Hippocampal formation (tissue), 2 donors: ENCODE measurements at regions not wholly inside any gene's neighbourhood (a gene's known extent, or its start where the extent isn't known, plus 50 kb on each side); places are given as distances from the start of the nearest gene placed in this dataset.

Source experiments
- DNase-seq, 2 donors: peaks; one replicate each; lab custom pipeline; 2025; lab: John Stamatoyannopoulos, UW

DNA sequence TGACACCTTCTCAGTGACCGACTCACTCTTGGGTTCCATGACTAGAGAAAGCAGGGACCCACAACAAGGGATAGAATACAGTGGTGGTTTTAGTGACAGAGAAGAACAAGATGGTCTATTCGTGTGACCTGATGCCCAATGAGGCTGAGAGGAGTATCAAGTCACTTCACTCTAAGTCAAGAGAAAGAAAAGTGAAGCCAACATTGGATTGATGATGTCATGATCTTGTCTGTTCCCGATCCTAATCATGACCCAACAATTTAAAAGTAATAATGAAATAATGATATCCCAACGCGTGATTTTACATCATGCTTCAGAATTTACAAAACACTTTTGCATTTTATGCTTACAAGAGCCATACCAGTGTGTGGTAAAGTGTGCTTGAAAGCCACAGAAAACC is 155.6 kb upstream of the POU3F3 start:
- DNase-seq, result no peak

DNA sequence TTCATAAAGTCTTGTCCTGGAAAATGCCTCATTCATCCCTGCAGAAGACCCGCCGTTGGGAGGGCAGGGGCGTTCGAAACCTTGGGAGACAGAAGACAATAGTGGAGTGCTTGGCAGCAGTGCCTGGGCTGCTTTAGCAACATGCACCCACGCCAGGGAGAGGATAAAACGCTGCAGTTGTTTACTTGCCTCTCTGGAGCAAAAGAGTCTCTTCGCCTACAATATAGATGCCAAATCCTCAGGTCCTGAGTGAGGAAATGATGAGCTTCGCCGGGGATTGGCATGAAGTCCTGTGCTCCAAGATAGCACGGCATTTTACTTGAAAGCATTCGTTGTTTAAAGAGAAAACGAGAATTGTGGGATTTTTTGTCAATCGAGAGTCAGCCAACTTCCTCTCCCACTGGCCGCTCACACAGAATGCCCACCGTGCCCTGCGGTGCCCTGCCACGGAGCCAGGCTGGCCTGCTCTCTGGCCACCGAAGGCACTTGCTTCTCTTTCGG is 152.5 kb upstream of the POU3F3 start:
- DNase-seq, result peak; percentile 42 to 54

DNA sequence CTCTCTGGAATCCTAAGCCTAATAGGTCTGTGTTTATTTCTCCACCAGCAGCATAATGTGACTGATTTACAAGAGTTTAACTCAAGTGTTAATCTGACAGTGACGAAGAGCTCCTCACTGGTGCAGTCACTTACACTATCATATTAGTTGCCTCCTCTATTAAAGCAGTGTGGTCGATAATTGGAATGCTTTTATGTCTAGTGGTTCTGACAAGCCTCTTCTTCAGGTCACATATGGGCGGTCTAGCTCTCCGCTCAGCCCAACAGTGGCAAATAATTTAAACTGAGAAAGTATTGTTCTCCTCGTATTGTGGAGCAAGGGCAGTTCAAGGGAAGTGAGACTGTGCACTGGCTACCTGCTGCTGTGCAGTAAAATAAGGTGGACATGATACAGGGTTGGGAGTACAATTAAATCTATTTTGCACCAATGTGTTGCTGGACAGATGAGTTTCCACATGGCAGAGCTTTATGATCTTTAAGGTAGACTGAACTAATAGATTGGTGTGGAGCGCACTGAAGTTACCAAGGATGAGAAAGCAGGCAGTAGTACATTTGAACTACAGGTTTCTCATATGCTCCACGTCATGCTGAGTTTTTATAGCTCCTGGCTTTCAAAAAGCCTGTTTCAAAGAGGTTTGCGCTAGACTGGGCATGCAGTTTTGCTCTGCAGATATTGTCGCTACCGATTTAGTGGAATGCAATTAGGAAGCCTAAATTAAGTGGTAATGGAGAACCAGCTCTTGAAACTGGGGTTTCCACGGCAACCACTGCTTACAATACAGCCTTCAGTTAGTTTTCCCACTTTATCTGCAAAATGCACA is 151.7 kb upstream of the POU3F3 start:
- DNase-seq, result peak in 1 of 2 donors; percentile 68

DNA sequence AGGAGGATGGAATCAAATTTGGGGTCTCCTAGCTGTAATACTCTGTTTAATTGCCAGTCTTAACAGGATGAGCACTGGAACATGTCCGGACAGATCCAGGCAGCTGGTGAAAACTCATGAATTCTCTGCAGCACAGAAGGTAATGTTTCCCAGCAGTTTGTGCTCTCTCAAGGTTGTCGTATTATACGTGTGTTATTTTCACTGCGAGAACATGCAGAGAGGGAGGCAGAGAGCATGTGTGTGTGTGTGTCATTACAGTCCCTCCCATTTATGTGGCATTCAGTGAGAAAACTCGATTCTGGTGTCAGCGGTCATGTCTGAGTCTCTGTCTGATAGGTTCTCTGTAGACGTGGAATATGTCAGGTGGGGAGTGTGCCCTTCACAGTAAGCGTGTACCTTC is 150.2 kb upstream of the POU3F3 start:
- no peak for DNase-seq

DNA sequence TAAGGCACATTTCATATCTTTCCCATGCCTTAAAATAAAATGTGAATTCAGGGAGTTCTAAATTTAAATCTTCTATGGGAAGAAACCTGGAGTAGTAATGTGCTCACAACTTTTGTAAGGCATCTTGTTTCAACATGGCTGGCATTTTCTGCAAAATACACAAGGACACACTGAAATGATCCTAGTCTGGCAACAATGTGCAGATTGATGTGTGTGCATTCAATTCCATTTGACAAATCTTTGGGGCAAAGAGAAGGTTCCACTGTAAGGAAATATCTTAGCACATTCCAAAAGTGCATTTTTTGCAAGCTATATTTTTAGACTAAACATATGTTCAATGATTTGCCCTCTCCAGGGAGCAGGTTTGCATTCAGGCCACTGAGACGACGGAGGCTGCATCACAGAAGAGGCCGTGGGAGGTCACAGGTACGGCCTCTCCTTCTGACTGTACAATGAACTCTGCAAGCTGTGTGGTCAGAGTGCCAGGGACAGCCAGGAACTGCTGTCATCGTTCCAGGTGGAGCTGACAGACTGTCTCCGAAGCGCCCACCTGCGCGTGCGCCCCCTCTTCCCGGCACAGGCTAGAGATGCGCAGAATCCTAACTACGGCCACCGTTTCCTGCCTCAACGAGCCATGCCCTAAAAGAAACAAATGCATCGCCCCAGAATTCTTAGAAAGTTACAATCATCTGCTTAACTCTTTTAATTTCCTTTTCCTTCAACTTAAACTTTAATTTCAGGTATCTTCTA is 149.2 kb upstream of the POU3F3 start:
- no peak for DNase-seq

DNA sequence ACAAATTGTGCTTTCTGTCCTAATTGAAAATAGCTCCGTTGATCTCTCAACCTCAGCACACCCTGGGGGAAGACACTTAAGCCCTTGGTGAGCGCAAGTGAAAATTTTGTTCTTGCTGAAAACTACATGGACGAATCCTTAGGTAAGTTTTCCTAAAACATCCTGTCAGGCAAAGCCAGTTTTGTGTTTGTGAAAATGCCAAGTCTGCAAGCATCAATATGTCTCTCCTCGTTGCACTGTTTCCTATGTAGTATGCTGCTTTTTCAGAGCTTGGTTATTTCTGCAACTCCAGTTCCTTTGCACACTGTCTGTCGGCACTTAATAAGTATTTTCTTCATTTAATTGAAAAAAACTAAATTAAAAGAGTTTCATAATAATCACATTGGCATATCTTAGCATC is 146.9 kb upstream of the POU3F3 start:
- DNase-seq, result no peak

DNA sequence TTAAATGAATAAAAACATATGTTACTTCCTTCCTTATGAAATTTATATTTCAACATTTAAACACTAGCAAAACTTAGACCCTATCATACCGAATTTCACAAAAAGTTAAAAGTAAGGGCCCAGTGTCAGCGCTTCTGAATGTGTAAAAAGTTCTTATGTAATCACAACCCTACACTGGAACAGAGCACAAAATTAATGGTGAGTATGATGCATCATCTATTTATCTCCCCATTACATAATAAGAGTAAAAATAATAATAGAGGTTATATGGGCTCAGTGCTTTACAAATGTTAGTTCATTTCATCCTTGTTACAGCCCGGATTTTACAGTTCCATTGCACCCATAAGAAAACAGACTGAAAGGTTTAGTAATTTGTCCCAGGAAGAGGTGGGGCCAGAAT is 144.9 kb upstream of the POU3F3 start:
- no peak for DNase-seq

DNA sequence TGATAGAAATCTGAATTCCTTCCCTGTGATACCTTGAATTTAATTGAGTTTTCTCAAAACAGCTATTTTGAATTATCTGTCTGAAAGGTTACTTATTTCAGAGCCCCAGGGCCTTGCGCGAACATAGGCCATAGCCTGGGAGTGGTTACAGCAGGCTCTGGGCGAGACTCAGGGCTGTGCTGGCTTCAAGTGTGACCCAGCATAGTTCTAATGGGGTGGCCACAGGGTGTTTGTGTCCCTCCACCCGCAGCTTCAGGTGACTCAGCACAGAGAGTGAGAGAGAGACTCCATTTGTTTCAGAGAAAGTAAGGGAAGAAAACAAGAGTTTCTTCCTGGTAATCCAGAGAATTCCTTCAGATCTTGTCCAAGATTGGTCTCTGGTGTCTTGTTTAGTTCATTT is 137.9 kb upstream of the POU3F3 start:
- no peak for DNase-seq

DNA sequence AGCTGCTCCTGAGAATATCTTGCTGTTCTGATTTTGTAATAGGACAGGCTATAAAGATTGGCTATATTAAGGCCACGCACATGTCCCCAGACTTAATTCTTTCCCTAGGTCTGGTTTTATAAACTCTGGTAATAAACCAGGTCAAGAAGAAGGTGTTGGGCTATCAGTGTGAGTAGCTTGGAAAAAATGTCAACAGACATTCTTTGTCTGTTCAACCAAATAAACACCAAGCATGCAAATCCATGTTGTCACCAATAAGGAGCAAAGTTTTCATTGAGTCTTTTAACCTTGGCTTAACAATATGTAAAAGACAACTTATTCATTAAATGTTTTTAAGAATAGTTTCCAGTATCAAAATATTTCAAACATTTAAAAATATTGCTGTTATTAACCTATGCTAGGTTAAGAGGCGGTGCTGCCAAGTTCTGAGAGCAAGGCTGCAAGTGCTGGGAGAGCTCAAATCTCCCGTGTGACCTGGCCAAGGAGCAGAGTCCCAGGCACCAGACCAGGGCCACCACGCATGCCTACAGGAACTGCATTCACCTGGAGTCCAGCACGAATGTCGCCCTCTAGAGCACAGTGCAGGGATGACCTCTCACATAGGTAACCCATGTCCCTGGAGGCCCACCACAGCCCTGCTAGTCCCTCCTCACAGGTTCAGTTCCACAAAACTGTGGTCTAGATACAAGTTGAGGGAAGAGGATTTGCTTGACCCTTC is 120.5 kb upstream of the POU3F3 start:
- DNase-seq, result no peak

DNA sequence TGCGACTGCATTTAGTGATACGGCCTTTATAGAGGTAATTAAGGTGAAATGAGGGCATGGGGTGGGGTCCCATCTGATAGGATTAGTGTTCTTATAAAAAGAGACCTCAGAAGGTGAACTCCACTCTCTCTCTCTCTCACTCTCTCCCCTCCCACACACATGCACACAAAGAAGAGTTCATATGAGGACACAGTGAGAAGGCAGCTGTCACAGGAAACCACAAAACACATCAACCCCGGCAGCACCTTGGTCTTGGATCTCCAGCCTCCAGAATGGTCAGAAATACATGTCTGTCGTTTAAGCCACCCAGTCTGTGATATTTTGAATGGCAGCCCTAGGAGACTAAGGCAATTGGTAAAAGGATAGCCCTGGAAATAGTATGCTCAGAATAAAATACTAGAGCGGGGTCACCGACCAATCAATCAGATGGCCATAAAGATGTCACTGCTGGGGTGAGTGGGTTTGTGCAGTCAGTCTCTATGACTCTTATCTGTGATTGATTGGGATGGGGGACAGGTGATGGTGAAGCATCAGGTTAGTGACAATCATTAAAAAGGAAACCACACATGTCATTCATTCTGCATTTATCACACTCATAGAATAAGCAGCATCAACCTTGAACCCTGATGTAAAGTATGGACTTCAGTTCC is 118.9 kb upstream of the POU3F3 start:
- no peak for DNase-seq

DNA sequence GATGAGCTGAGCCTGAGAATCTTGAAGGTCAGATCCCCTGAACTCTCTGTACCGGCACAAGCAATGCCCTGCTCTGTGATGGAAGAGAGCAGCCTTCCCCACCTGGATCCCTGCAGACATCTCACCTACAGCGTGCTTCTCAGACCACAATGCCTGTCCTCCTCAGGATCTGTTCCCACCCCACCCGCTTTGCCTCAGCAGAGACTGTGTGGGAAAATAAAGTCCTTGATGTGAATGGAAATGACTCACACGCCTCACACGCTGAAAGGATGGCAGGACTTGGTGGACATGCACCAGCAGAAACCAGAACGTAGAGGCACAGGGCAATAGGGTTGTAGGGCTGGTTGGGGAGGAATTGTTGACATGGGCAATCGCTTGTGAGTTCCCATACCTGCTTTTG is 117.9 kb upstream of the POU3F3 start:
- no peak for DNase-seq

DNA sequence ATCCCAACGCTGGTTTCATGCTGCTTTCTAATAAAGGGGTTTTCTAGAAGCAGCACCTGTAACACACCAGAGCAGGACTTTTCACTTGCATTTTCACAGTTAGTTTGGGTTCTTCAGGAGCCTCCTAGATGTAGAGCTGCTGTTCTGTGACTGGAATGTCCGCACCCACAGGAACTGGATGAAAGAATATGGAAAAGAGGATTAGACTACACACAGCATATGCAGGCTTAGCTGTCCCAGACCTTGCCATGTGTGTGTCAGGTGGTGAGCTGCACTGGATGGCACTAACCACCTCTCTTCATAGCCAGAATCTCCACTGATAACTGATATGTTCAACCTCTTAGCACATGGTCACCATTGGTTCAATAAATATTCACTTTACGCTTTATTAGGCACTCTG is 112.1 kb upstream of the POU3F3 start:
- no peak for DNase-seq

DNA sequence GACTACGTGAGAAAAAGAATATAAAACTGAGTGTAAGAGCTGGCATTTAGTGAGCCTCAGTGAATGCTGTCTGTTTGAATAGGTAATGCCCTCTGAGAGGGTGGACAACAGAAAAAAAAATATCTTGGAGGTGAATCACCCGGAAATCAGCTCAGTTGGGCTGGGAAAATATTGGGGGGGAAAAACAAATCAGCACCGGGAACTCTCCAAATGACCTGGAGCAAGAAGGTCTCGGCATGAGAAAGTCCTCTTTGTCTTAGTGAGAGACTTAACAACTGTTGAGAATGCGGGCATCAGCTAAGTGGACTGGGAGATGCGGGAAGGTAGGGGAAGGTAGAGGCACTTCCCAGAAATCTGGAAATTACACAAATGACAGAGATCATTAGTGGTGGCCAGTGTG is 109.4 kb upstream of the POU3F3 start:
- DNase-seq, result no peak

DNA sequence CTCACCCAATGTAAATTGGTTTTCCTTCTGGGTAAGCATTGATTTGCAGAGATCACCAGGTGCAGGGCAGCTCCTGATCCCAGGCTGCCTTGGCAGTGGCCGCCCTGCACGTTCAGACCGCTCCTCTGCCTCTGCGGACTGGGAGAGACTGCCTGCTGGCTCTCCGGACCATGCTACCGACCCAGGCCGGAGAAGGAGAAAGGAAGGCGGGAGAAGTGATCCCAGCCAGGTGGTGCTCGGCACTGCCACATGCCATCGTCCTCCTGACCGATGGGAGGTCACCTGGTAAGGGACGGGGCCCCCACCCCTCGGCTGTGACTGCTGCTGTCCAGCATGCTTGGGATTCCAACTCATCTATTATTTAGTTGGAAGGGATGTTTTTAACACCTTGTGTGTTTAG is 108.1 kb upstream of the POU3F3 start:
- no peak for DNase-seq

DNA sequence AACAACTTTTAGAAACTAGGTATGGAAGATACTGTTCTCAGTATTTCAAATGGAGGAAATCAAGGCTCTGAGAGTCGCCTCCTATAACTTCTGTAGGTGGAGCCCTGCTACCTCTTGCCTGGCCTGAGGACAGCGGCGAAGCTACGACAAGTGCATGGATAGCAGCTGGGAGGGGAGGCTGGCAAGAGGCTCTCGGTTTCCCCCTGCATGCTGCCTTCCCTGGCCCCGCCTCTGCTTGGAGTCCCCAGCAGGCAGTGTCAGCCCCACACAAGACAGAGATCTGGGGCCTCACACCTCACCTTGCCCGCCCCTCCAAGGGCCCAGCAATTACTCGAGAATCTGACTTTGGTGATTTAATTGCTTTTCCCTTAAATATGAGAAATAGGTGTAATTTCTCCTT is 107.6 kb upstream of the POU3F3 start:
- DNase-seq, result no peak

DNA sequence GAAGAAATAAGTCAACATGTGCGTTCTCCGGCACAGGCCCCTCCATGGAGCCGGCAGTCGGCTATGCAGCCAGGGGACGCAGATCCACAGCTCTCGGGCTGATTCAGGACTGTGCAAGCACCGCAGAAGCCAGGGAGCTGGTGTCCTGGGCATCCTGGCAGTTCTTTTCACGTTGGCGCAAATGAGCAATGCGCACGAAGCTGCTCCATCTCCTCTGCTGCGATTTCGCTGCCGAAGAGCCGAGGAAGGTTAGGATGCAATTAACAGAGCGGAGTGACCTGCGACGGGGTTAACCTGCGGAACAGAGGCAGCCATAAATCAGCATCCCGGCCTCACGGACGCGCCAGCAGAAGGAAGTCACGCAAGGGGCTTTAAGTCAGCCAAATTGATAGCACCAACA is 107.1 kb upstream of the POU3F3 start:
- DNase-seq, result no peak

DNA sequence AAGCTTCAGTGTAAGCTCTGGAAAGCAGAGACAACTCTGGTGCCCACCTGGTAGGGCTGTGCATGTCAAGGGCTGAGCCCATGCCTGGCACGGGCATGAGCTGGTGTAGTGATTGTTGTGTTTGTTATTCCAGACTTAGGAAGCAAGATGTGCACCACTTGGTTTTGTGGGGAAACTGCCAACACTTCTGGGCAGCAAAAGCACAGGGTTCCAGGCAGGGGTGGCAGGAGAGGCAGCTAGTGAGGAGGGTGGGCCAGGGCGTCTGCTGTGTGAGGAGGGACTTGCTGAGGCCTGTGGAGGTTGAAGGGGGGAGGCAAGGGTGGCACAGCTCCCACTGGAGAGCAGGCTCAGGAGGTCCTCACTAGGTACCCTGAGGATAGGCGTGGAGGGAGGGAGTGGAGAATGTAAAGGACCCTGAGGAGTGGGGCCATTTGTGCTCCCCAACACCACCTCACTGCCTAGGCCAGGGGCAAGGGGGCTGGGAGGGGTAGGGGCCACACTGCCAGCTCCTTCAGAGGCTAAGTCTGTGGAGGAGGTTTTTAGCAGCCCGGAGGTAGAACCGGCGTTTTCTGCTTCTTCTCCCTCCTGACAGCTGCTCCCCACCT is 104.0 kb upstream of the POU3F3 start:
- DNase-seq, result no peak

DNA sequence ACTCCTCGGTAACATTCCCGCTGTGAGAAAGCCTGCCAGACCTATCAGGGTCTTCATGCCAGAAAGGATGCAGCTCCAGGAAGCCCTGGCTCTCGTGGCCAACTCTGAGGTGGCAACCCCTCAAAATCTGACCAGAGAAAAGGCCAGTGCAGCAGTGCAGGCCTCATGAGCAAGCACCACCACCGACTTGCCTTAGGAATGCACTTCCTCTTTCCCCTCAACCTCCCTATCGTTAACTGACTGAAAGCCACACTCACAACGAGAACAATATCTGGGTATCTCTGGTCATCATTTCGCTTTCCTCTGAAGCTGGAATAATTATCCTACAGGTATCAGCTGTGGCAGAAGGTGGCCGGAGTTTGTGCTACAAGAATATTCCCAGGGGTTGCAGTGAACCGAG is 101.4 kb upstream of the POU3F3 start:
- no peak for DNase-seq

DNA sequence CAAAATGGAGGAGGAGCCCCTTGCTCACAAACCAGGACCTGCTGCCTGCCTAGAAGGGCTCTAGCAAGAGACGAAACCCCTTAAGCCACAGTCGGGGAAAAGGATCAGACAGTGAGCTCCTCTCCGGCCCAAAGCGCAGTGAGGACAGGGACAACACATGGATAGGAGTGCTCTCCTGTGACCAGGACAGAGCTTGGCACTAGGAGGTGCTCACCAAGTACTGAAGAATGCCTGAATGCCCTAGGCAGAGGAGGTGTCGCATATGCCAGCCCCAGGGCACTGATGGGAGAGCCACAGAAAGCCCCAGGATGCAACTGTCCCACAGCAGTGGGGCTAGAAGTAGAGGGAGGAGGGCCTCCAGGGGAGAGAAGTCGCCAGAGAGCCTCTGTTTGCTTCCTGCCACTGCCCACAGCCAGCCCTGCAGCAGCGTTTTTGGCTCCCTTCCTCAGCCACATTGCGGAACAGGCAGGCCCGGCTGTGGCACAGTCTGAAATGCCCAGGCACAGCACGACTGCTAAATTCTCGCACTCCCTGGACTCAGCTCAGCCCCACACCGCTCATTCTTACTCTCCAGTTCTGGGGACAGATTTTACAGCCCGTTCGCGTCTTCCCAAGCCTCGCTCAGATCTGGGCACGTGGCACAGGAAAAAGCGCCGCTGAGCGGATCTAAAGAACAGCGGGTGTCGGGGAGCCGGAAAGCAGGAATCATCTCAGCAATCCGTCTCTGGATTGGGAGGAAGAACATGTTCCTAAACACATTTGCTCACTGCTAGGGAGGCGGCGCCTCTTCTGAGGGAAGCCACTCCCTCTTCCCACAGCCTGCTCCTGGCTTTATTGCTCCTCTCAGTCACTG is 98.7 kb upstream of the POU3F3 start:
- peak; percentile 77 to 81 for DNase-seq

DNA sequence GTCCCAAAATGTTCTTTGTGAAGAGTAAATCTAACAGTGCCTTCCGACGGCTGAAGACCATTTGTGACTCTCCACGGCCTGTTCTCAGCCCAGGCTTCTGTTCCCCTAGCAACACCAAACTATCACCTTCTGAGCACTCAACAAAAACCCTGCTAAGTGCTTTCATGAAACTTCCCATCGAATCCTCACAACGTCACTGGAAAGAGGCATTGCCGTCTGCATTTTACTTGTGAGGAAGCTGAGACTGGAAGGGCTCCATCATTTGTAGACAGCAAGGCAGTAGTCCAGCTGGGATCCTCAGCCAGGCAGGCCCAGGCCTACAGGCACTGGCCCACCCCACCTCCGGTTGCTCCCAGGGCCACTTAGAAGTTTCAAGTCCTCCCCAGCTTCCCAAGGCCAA is 97.8 kb upstream of the POU3F3 start:
- no peak for DNase-seq

DNA sequence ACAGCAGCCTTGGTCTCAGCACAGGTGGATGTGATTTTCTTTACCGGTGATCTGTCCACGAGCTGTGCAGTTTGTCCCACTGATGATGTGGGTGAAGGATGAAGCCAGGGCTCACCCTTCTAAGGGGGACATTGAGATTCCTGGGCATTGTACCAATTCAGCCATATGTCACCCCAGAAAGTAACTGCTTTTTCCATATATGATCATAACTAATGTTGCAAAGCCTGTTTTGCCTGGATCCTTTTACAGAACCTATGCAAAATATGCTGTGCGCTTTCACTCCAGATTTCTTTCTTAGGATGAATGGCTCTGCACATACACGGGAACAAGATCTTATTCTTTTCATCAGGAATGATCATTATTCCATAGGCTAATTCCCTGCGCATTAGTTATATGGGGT is 96.9 kb upstream of the POU3F3 start:
- no peak for DNase-seq
